ENCODE measurements at regions not wholly inside any gene's neighbourhood (a gene's known extent, or its start where the extent isn't known, plus 50 kb on each side); places are given as distances from the start of the nearest gene placed in this dataset.
A peak's percentile ranks its signal among the peaks of the same experiment; 100 is the strongest.

DNA sequence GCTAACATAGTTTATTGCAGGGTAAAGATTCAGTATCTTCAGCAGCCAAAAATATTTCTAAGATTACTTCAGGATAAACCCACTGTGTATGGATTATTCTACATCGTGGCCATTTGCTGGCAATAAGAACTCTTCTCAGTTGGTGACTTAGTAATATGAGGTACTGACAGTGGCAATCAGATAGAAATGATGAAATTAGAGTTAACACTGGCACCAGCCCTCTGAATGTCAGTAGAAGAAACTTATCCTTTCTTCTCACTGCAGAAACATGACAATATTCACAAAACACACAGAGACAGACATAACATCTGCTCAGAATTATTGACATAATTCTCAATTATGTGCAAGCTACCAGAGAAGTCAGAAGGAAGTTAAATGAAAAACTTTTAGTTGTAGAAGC is 246.3 kb upstream of the COL3A1 start:
- Mint-ChIP-seq H3K36me3 (ENCODE audit: low read depth) (no peaks in the 10 kb centered on the region), H3K4me1 (ENCODE audit: low read depth) (peaks cover 38% of the 10 kb centered on the region), H3K4me3 (ENCODE audit: unreplicated experiment) (no peak overlapping the region), H3K9me3 (ENCODE audit: low read depth) (peaks cover 3% of the 10 kb centered on the region), H3K27ac (ENCODE audit: unreplicated experiment) (peak overlapping the region; percentile 91), H3K27me3 (ENCODE audit: low read depth) (no peaks in the 10 kb centered on the region)
- no peak for DNase-seq (ENCODE audit: low spot score)
- TF ChIP-seq, protein P1, sequence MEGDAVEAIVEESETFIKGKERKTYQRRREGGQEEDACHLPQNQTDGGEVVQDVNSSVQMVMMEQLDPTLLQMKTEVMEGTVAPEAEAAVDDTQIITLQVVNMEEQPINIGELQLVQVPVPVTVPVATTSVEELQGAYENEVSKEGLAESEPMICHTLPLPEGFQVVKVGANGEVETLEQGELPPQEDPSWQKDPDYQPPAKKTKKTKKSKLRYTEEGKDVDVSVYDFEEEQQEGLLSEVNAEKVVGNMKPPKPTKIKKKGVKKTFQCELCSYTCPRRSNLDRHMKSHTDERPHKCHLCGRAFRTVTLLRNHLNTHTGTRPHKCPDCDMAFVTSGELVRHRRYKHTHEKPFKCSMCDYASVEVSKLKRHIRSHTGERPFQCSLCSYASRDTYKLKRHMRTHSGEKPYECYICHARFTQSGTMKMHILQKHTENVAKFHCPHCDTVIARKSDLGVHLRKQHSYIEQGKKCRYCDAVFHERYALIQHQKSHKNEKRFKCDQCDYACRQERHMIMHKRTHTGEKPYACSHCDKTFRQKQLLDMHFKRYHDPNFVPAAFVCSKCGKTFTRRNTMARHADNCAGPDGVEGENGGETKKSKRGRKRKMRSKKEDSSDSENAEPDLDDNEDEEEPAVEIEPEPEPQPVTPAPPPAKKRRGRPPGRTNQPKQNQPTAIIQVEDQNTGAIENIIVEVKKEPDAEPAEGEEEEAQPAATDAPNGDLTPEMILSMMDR (IDR thresholded peaks at IDR 0.05): no peak

DNA sequence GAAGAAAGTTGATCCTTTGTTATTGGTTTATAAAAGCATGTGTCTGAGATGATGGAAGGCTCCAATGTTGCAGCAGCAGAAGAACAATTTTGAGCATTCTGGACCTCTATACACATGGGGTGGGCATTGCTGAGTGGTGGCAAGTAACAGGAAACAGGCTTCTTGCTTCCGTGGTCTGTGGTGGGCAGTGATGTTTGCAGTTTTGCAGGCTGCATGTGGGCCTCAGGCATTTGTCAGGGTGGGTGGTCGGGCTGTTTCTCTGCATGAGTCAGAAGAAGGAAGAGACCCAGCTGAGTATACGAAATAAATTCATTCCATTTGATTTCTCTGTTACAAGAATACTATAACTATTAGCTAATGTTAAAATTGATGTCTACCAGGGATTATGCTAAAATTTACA is 239.5 kb upstream of the COL3A1 start:
- no peaks in the 10 kb centered on the region for H3K36me3 Mint-ChIP-seq (ENCODE audit: low read depth)
- no peaks in the 10 kb centered on the region for H3K9me3 Mint-ChIP-seq (ENCODE audit: low read depth)
- TF ChIP-seq, protein P1 (IDR thresholded peaks at IDR 0.05): no peak
- no peak overlapping the region for H3K4me3 Mint-ChIP-seq (ENCODE audit: unreplicated experiment)
- H3K4me1 Mint-ChIP-seq (ENCODE audit: low read depth): peaks cover 10% of the 10 kb centered on the region
- DNase-seq (ENCODE audit: low spot score): no peak
- H3K27ac Mint-ChIP-seq (ENCODE audit: unreplicated experiment): no peak overlapping the region
- no peaks in the 10 kb centered on the region for H3K27me3 Mint-ChIP-seq (ENCODE audit: low read depth)

DNA sequence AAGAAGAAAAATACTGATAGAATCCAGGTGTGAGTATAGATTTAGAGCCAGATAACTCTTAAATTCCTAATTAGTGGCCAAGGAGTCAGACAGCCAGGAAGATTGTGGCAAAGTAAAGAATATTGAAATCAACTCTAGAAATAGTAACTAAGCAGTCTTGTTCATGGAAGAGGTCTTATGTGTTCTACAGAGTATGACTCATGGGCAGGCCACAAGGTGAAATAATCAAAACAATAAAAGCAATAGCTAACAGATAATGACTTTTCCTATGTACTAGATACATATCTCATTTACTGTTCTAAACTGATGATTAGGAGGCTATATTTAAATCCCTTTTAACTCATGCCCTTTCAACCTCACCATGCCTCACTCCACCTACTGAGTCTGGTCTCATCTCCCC is 227.4 kb upstream of the COL3A1 start:
- peaks cover 2% of the 10 kb centered on the region for H3K36me3 Mint-ChIP-seq (ENCODE audit: low read depth)
- TF ChIP-seq, protein P1 (IDR thresholded peaks at IDR 0.05): no peak
- H3K4me3 Mint-ChIP-seq (ENCODE audit: unreplicated experiment): no peak overlapping the region
- peaks cover 8% of the 10 kb centered on the region for H3K4me1 Mint-ChIP-seq (ENCODE audit: low read depth)
- no peaks in the 10 kb centered on the region for H3K27me3 Mint-ChIP-seq (ENCODE audit: low read depth)
- H3K9me3 Mint-ChIP-seq (ENCODE audit: low read depth): peaks cover 4% of the 10 kb centered on the region
- no peak for DNase-seq (ENCODE audit: low spot score)
- no peak overlapping the region for H3K27ac Mint-ChIP-seq (ENCODE audit: unreplicated experiment)

DNA sequence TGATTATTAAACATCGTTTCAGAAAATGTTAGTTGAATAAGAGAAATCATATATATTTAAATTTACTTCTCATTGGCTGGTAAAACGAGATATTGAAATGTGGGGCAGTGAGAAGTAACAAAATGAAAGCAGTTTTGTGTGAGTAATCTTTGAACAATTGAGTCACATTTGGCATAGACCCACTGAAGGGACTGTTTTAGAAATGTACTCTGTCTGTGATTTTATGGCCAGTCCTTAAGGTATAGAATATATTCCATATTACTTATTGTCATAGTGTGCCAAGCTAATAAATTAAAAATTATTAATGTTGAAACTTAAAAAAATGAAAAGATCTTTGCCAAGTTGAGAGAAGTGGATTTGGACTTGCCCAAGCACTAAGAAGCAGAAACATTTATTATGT is 222.4 kb upstream of the COL3A1 start:
- H3K4me1 Mint-ChIP-seq (ENCODE audit: low read depth): peaks cover 3% of the 10 kb centered on the region
- H3K4me3 Mint-ChIP-seq (ENCODE audit: unreplicated experiment): no peak overlapping the region
- DNase-seq (ENCODE audit: low spot score): no peak
- H3K27me3 Mint-ChIP-seq (ENCODE audit: low read depth): no peaks in the 10 kb centered on the region
- H3K36me3 Mint-ChIP-seq (ENCODE audit: low read depth): peaks cover 8% of the 10 kb centered on the region
- peaks cover 20% of the 10 kb centered on the region for H3K9me3 Mint-ChIP-seq (ENCODE audit: low read depth)
- TF ChIP-seq, protein P1 (IDR thresholded peaks at IDR 0.05): no peak
- H3K27ac Mint-ChIP-seq (ENCODE audit: unreplicated experiment): no peak overlapping the region

DNA sequence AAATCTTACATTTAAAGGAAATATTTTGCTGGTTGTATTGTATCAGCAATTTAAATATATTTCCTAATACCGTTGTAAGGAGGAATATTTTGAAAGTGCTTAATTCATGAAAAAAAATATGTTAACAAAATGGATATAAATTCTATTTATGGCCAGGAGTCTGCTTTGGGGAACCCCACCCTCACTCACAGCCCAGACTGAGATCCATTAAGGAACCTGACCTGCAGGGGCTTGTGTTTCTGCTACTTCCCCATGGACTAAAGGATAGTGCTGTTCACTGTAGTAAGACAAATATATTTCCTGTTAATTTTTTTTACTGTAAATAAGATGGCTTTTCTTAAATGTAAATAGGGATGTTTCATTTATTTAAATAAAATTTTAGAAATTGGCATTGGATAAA is 221.9 kb upstream of the COL3A1 start:
- Mint-ChIP-seq H3K36me3 (ENCODE audit: low read depth) (peaks cover 10% of the 10 kb centered on the region), H3K4me3 (ENCODE audit: unreplicated experiment) (no peak overlapping the region), H3K4me1 (ENCODE audit: low read depth) (no peaks in the 10 kb centered on the region), H3K9me3 (ENCODE audit: low read depth) (peaks cover 25% of the 10 kb centered on the region), H3K27me3 (ENCODE audit: low read depth) (no peaks in the 10 kb centered on the region), H3K27ac (ENCODE audit: unreplicated experiment) (no peak overlapping the region)
- TF ChIP-seq, protein P1 (IDR thresholded peaks at IDR 0.05): no peak
- no peak for DNase-seq (ENCODE audit: low spot score)

Measured in chondrocyte (in vitro differentiated cells).